GM12875 (cell line): ENCODE measurements at regions not wholly inside any gene's neighbourhood (a gene's known extent, or its start where the extent isn't known, plus 50 kb on each side); places are given as distances from the start of the nearest gene placed in this dataset.

Experiments used
- H3K4me3 ChIP-seq: one replicate; pipeline ENCODE4 v1.5.1; 2011; ENCODE audit warnings: low read depth, low read length, control low read depth
- TF ChIP-seq, protein P1 (sequence below): IDR thresholded peaks from 2 replicates; pipeline ENCODE4 v1.5.1; 2011; ENCODE audit warnings: low read depth, mild to moderate bottlenecking, control low read depth, inconsistent platforms, low read length, moderate library complexity, borderline replicate concordance; ENCODE audit not compliant: insufficient read depth

DNA sequence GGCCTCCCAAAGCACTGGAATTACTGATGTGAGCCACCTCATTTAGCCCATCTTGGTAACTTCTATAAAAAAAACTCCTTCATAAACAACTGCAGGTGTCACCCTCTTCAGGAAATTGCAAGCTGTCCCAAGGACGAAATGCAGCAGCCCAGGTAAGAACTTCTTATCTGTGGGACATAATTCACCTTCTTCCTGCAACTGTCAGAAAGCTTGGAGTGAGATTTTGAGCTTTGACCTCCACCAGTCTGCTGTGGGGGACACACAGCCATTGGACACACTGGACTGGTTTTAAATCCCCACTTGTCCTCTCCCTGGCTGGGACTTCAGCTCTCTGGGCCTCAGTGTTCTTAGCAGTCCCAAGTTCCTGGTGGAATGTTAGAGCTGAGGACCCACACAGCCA lies 368.5 kb downstream of the MN1 start:
- TF ChIP-seq, protein P1, sequence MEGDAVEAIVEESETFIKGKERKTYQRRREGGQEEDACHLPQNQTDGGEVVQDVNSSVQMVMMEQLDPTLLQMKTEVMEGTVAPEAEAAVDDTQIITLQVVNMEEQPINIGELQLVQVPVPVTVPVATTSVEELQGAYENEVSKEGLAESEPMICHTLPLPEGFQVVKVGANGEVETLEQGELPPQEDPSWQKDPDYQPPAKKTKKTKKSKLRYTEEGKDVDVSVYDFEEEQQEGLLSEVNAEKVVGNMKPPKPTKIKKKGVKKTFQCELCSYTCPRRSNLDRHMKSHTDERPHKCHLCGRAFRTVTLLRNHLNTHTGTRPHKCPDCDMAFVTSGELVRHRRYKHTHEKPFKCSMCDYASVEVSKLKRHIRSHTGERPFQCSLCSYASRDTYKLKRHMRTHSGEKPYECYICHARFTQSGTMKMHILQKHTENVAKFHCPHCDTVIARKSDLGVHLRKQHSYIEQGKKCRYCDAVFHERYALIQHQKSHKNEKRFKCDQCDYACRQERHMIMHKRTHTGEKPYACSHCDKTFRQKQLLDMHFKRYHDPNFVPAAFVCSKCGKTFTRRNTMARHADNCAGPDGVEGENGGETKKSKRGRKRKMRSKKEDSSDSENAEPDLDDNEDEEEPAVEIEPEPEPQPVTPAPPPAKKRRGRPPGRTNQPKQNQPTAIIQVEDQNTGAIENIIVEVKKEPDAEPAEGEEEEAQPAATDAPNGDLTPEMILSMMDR: no peak
- H3K4me3 ChIP-seq: no peak overlapping the region

- H3K4me3 ChIP-seq: no peak overlapping the region
- TF ChIP-seq, protein P1: no peak
Measured at GRCh38 chr22:27433585-27434190, 367.9 kb downstream of the MN1 start.

GRCh38 chr22:27434898-27435297 lies 366.7 kb downstream of the MN1 start:
- no peak overlapping the region for H3K4me3 ChIP-seq
- TF ChIP-seq, protein P1: no peak

GRCh38 chr22:27435844-27436576 lies 365.5 kb downstream of the MN1 start:
- TF ChIP-seq, protein P1: no peak
- H3K4me3 ChIP-seq: no peak overlapping the region

DNA sequence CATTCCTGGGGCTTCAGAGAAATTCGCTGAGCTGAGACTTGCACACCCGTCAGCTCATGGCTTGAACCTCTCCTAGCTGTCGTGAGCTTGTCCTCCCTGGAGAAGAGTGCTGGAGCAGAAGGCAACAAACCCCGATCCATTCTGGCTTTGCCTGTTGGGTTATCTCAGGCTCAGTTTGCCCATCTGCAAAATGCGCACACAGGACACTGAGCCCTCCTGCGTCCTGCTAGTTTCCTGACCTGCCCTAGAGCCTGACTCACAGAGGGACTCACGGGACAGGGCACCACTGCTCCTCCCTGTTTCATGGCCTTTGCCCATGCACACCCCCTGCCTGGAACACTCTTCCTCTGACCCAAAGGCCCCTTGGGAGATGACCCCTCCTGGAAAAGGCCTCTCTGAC lies 365.0 kb downstream of the MN1 start:
- TF ChIP-seq, protein P1: no peak
- H3K4me3 ChIP-seq: no peak overlapping the region

DNA sequence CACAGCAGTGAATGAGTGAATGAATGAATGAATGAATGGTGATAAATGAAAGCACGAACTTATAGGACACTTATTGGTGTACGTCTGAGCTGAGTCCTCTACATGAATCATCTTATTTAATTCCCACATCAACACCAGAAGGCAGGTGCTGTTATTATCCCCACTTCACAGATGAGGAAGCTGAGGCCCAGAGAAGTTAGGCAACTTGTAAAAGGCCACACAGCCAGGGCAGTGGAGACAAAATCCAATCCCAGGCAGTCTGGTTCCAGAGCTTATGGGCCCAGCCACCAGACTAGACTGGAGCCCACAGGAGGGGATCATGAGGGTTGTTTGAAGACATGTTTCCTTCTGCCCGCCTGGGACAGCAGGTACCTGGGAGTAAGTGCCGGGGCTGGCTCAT lies 364.0 kb downstream of the MN1 start:
- TF ChIP-seq, protein P1: no peak
- H3K4me3 ChIP-seq: no peak overlapping the region
